ENCODE measurements at regions not wholly inside any gene's neighbourhood (a gene's known extent, or its start where the extent isn't known, plus 50 kb on each side); places are given as distances from the start of the nearest gene placed in this dataset.
"Not testable (repeated sequence)": the region's sequence is repeated elsewhere in the genome, so short reads cannot be mapped to it uniquely, and the experiment has no call there.

GRCh38 chr2:64887565-64887964 lies 101.6 kb upstream of the SLC1A4 start:
- H3K4me3 ChIP-seq (ENCODE audit: low read length) = no peak overlapping the region
- DNase-seq (ENCODE audit: low read depth) = no peak
- no peak for TF ChIP-seq CTCF (conservative IDR thresholded peaks at IDR 0.05; ENCODE audit: low read length)

GRCh38 chr2:64888591-64889309 lies 100.4 kb upstream of the SLC1A4 start:
- peak; percentile 62 for DNase-seq (ENCODE audit: low read depth)
- TF ChIP-seq CTCF (conservative IDR thresholded peaks at IDR 0.05; ENCODE audit: low read length) = peak; percentile 62
- no peak overlapping the region for H3K4me3 ChIP-seq (ENCODE audit: low read length)

- no peak for DNase-seq (ENCODE audit: low read depth)
- H3K4me3 ChIP-seq (ENCODE audit: low read length) = no peak overlapping the region
- TF ChIP-seq CTCF (conservative IDR thresholded peaks at IDR 0.05; ENCODE audit: low read length) = no peak
Measured at GRCh38 chr2:64889803-64890202, 99.4 kb upstream of the SLC1A4 start.

- not testable (repeated sequence) for DNase-seq (ENCODE audit: low read depth); H3K4me3 ChIP-seq (ENCODE audit: low read length)
Measured at GRCh38 chr2:64896572-64896971, 92.6 kb upstream of the SLC1A4 start.

GRCh38 chr2:64899081-64899865 lies 89.9 kb upstream of the SLC1A4 start:
- no peak for DNase-seq (ENCODE audit: low read depth)
- no peak for TF ChIP-seq CTCF (conservative IDR thresholded peaks at IDR 0.05; ENCODE audit: low read length)
- no peak overlapping the region for H3K4me3 ChIP-seq (ENCODE audit: low read length)

- not testable (repeated sequence) for DNase-seq (ENCODE audit: low read depth); H3K4me3 ChIP-seq (ENCODE audit: low read length)
Measured at GRCh38 chr2:64899876-64900275, 89.3 kb upstream of the SLC1A4 start.

- TF ChIP-seq CTCF (conservative IDR thresholded peaks at IDR 0.05; ENCODE audit: low read length) = no peak
- H3K4me3 ChIP-seq (ENCODE audit: low read length) = no peak overlapping the region
- DNase-seq (ENCODE audit: low read depth) = no peak
Measured at GRCh38 chr2:64904413-64905329, 84.5 kb upstream of the SLC1A4 start.

All from AG10803 (cell line).